GM18867 (cell line): ENCODE measurements at regions not wholly inside any gene's neighbourhood (a gene's known extent, or its start where the extent isn't known, plus 50 kb on each side); places are given as distances from the start of the nearest gene placed in this dataset.
A peak's percentile ranks its signal among the peaks of the same experiment; 100 is the strongest.
"Not testable (repeated sequence)": the region's sequence is repeated elsewhere in the genome, so short reads cannot be mapped to it uniquely, and the experiment has no call there.

Experiments used
- ATAC-seq: cut with Tn5 transposase; IDR thresholded peaks from one replicate; pipeline ENCODE4 v1.9.1; 2021; ENCODE audit warnings: mild to moderate bottlenecking, moderate library complexity; ENCODE audit not compliant: unreplicated experiment

- ATAC-seq: peak; percentile 62
Observed at GRCh38 chr5:174935854-174936474, 211.6 kb downstream of the MSX2 start.

GRCh38 chr5:174931033-174931432 is 206.7 kb downstream of the MSX2 start:
- not testable (repeated sequence) for ATAC-seq

- no peak for ATAC-seq
Observed at GRCh38 chr5:174925586-174925985, 201.2 kb downstream of the MSX2 start.

- ATAC-seq: no peak
Observed at GRCh38 chr5:174922955-174923354, 198.6 kb downstream of the MSX2 start.

- no peak for ATAC-seq
Observed at GRCh38 chr5:174920906-174921550, 196.6 kb downstream of the MSX2 start.

- no peak for ATAC-seq
Observed at GRCh38 chr5:174919351-174919750, 195.0 kb downstream of the MSX2 start.

GRCh38 chr5:174918655-174919054 is 194.3 kb downstream of the MSX2 start:
- ATAC-seq: no peak

GRCh38 chr5:174917976-174918554 is 193.7 kb downstream of the MSX2 start:
- ATAC-seq: no peak

- not testable (repeated sequence) for ATAC-seq
Observed at GRCh38 chr5:174917435-174917834, 193.1 kb downstream of the MSX2 start.

- ATAC-seq: not testable (repeated sequence)
Observed at GRCh38 chr5:174916924-174917323, 192.5 kb downstream of the MSX2 start.

GRCh38 chr5:174916227-174916626 is 191.8 kb downstream of the MSX2 start:
- no peak for ATAC-seq

- ATAC-seq: no peak
Observed at GRCh38 chr5:174911118-174911517, 186.7 kb downstream of the MSX2 start.

GRCh38 chr5:174910245-174910737 is 185.9 kb downstream of the MSX2 start:
- ATAC-seq: peak; percentile 90

GRCh38 chr5:174903172-174903732 is 178.9 kb downstream of the MSX2 start:
- no peak for ATAC-seq

- no peak for ATAC-seq
Observed at GRCh38 chr5:174901336-174901735, 177.0 kb downstream of the MSX2 start.

GRCh38 chr5:174900240-174900865 is 176.0 kb downstream of the MSX2 start:
- no peak for ATAC-seq

- no peak for ATAC-seq
Observed at GRCh38 chr5:174897281-174897950, 173.0 kb downstream of the MSX2 start.

- no peak for ATAC-seq
Observed at GRCh38 chr5:174895360-174895759, 171.0 kb downstream of the MSX2 start.

- ATAC-seq: no peak
Observed at GRCh38 chr5:174892742-174893141, 168.4 kb downstream of the MSX2 start.

GRCh38 chr5:174880412-174881200 is 156.2 kb downstream of the MSX2 start:
- not testable (repeated sequence) for ATAC-seq
